ENCODE measurements at regions not wholly inside any gene's neighbourhood (a gene's known extent, or its start where the extent isn't known, plus 50 kb on each side); places are given as distances from the start of the nearest gene placed in this dataset.

GRCh38 chr11:97955595-97955994 lies 1065.2 kb upstream of the CNTN5 start:
- TF ChIP-seq, protein P1, sequence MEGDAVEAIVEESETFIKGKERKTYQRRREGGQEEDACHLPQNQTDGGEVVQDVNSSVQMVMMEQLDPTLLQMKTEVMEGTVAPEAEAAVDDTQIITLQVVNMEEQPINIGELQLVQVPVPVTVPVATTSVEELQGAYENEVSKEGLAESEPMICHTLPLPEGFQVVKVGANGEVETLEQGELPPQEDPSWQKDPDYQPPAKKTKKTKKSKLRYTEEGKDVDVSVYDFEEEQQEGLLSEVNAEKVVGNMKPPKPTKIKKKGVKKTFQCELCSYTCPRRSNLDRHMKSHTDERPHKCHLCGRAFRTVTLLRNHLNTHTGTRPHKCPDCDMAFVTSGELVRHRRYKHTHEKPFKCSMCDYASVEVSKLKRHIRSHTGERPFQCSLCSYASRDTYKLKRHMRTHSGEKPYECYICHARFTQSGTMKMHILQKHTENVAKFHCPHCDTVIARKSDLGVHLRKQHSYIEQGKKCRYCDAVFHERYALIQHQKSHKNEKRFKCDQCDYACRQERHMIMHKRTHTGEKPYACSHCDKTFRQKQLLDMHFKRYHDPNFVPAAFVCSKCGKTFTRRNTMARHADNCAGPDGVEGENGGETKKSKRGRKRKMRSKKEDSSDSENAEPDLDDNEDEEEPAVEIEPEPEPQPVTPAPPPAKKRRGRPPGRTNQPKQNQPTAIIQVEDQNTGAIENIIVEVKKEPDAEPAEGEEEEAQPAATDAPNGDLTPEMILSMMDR (optimal IDR thresholded peaks at IDR 0.05 in 1 of 3, IDR thresholded peaks at IDR 0.05 in 1 of 3, conservative IDR thresholded peaks at IDR 0.05 in 1 of 3; ENCODE audit: extremely low read depth in 1 of 3, insufficient read depth in 2 of 3, low read length in 3 of 3), result no peak
- TF ChIP-seq EZH2 (IDR thresholded peaks at IDR 0.05; ENCODE audit: low read length), result no peak
